Stimulated activated naive CD4-positive, alpha-beta T cell (primary cell): ENCODE measurements at regions not wholly inside any gene's neighbourhood (a gene's known extent, or its start where the extent isn't known, plus 50 kb on each side); places are given as distances from the start of the nearest gene placed in this dataset.
A peak's percentile ranks its signal among the peaks of the same experiment; 100 is the strongest.
"Not testable (repeated sequence)": the region's sequence is repeated elsewhere in the genome, so short reads cannot be mapped to it uniquely, and the experiment has no call there.

Experiments
- DNase-seq, 6 experiments: peaks; one replicate each; lab custom pipeline; 2025; lab: John Stamatoyannopoulos, UW

- no peak for DNase-seq
These were observed 147.7 kb downstream of the COG6 start for GRCh38 chr13:39803156-39803555.

DNA sequence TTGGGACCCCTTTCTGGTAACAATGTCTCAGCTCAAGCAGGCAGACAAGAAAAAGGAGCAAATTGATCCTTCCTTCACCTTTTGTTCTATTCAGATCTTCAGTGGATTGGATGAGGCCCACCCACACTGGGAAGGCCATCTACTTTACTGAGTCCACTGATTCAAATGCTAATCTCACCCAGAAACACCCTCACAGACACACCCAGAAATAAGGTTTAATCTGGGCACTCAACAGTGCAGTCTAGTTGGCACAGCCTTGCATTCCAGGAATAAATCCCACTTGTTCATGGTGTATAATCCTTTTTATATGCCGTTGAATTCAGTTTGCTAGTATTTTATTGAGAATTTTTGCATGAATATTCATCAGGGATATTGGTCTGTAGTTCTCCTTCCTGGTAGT, 148.4 kb downstream of the COG6 start:
- DNase-seq = no peak

- DNase-seq = no peak
These were observed 149.1 kb downstream of the COG6 start for GRCh38 chr13:39804332-39805210.

DNA sequence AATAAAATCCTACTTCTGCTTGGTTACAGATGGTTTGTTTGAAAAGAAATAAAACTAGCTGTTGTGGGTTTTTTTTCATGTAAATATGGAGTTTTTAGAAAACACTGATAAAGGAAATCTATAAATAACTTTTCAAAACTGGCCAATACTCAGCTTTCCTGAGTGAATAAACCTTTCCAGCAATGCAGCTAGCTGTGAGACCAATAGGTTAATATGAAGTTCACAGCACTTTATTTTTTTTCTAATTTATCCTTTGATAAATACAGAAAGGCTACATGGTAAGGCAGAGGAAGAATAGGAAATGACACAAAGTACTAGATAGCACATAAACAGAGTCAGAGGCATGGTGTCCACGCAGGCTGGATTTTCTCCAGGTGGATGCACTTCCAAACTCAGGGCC, 154.0 kb downstream of the COG6 start:
- no peak for DNase-seq

GRCh38 chr13:39810091-39810877, 154.8 kb downstream of the COG6 start:
- no peak for DNase-seq

DNA sequence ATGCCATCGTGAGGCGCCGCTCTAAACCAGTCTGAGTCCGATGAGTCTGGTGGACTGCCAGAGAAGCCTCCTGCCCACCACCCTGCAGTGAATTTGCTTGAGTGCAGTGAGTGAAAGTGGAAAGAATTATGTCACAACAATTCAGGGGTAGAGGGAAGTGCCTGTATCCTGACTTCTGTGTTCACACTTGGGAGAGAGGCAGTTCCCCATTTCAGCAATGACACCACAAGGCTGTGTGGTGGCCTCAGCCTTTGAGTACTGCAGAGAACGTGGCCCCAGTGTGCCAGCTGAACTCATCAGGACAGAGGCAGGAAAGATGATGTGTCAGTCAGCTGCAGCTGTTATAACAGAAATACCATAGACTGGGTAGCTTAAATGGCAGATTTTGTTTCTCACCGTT, 155.6 kb downstream of the COG6 start:
- DNase-seq = no peak

DNA sequence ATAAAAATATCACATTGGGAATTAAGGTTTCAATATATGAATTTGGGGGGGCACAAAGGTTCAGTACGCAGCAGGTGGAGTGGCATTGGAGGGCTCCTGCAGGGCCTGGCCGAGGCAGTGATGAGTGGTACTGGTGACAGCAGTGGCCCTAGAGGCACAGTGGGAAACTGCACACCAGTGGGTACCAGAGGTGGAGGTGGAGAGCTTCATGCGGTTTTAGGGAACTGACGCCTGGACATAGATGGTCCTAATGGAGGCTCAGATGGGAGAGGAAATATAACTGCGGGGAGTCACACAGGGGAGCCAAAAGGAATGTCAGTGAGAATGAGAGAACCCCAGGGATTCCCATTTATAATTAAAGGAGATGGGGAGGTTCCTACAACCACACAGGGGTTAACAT, 156.2 kb downstream of the COG6 start:
- no peak for DNase-seq

- no peak for DNase-seq
These were observed 160.1 kb downstream of the COG6 start for GRCh38 chr13:39815345-39816111.

DNA sequence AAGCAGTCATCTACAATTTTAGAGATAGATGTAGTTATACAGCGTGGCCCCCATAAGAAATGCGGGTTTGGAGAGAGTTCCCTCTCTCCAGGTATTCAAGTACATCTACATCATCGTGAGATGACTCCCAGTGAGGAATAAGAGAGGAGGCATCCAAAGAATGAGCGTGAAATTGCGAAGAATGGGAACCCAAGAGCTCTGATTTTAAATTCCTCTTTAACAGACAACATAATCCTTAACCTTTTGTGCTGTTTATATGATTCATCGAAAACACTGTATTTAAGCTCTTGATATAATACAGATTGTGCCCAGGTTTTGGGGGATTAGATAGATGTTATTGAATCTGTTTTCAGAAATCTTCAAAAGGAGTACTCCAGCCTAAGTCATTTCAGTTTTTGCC, 161.5 kb downstream of the COG6 start:
- no peak for DNase-seq

- no peak for DNase-seq
These were observed 163.5 kb downstream of the COG6 start for GRCh38 chr13:39818953-39819352.

DNA sequence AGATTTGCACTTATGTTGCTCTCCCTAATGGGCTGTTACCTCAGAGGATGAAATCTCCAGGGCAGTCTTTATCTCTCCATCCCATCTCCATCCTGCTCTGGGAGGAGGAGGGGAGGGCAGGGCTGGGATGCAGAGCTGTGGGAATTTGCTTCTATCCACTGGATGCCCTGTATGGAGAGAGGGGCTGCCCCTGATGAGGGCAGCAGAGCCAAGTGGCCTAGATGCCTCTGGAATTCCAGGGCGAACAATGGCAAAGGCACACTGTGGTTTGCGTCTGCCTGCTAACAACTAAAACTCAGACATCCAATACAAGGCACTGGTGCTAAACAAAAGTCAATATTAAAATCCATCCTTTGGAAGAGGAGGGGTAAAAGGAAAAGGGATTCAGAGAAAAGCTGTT, 165.1 kb downstream of the COG6 start:
- no peak for DNase-seq

DNA sequence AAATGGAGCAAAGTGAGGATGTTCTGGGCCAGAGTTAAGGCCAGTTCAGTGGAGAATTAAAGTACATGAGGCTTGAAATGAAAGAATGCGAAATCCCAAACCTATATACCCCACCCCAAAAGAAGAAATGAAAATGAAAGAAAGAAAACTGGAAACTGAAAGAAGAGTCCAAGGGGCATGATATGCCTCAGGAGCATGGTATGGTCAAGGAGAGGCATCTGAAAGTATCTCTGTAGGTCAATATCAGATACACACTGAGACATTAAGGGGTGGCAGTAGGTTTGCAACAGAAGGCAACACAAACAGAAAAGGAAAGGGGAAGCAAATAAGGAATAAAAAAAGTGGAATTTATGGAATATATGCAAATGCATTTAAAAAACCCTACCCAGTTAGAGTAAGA, 166.5 kb downstream of the COG6 start:
- no peak for DNase-seq

GRCh38 chr13:39822437-39822836, 167.0 kb downstream of the COG6 start:
- no peak for DNase-seq

- peak in 3 of 6 experiments; percentile 11 to 34 (median 19) for DNase-seq
These were observed 167.7 kb downstream of the COG6 start for GRCh38 chr13:39823063-39823713.

GRCh38 chr13:39825886-39826285, 170.4 kb downstream of the COG6 start:
- DNase-seq = peak in 2 of 6 experiments; percentile 9 to 12

DNA sequence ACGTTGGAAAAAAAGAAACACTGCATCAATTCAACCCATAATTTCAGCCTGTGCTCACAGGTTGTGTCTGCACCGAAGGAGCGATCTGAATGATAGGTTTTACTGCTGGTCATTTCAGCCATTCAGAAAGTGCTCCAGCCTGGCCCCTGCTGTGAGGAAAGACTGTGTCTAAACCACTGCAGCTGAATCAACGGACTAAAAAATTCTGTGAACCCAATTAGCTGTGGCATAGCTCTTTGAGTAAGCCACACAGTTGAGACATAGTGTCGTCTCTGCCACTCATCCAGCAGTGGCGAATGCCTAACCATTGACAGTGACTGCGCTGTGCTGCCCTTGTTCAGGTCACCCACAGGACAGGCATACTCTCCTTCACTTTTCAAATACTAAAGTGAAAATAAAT, 179.8 kb downstream of the COG6 start:
- DNase-seq = no peak

DNA sequence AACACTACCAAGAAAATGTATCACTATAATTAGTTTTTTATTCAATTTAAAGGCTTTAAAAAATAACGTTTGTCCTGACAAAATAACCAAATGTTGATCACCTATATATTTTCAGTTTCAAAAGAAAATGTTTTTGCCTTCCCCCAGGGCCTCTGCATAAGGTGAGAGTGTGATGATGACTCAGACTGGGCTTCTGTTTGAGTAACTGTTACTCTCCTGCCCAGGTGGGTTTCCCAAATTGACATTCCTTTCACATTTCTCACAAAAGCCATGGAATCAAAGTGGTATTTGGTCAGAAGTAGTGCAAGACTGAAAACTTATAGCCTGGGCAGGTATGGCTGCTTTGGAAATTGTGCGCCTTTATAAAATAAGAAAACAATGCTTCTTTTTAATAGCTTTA, 180.6 kb downstream of the COG6 start:
- DNase-seq = no peak

DNA sequence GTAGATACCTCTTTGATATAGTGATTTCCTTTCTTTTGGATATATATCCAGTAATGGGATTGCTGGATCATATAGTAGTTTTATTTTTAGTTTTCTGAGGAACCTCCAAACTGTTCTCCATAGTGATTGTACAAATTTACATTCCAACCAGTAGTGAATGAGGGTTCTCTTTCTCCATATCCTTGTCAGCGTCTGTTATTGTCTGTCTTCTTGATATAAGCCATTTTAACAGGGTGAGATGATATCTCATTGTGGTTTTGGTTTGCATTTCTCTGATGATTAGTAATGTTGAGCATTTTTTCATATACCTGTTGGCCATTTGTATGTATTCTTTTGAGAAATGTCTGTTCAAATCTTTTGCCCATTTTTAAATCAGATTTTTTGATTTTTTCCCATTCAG, 182.4 kb downstream of the COG6 start:
- not testable (repeated sequence) for DNase-seq

DNA sequence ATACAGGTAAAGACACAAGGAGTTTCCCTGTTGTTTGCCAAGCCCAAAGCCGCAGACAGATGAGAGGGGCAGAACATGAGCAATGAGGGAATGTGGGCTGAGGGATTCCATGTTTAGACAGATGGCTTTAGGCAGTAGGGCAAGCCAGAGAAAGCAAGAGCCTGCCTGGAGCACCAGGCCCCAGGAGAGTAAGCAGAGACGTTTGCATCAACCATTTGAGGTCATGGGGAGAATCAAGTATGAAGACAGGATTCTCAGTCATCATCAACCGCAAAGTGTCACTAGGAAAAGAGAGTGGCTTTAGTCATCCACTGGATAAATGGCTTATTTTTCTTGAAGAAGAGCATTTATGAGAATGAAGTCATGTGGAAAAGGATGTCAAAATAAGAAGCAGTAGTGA, 184.7 kb downstream of the COG6 start:
- no peak for DNase-seq

DNA sequence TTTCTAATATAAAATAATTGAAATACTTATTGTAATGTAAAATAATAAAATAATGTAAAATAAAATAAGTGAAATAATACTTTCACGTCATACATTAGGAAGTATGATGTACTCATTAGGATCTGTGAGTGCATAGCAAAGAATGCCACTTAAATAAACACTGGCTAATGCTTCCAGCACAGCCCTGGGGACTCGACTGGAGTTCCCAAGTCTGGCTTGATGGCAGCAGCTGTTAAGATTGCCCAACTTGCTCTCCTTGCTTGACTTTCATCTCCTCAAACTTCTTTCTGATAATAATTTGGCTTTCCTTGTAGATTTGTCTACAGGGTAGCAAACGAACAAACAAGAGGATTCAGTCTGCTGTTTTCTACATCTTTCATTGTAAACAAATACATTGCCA, 191.9 kb downstream of the COG6 start:
- no peak for DNase-seq

DNA sequence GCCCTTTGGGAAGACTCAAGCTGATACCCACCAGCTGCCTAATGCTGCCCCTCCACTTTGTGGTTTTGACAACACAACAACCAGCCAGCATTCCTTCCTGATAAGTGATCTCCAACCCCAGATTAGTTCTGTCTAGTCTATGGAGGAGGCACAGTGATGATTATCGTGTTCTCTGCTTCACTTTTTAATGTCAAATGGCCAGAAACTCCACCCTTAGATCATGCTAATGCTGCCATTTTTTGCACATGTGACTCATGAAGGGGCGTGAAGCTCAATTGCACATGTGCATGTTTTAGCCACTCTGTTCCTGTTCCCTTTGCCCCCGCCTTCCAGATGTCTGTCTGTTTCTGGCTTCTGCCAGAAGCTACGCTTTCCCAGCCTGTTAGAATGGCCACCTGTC, 199.8 kb downstream of the COG6 start:
- DNase-seq = no peak

GRCh38 chr13:39856714-39857113, 201.3 kb downstream of the COG6 start:
- no peak for DNase-seq
